Ishikawa (cell line): ENCODE measurements at regions not wholly inside any gene's neighbourhood (a gene's known extent, or its start where the extent isn't known, plus 50 kb on each side); places are given as distances from the start of the nearest gene placed in this dataset.
A peak's percentile ranks its signal among the peaks of the same experiment; 100 is the strongest.

ENCODE experiments used
- CEBPB ChIP-seq: IDR thresholded peaks from 2 replicates; pipeline ENCODE4 v1.6.1; 2012
- CREB1 ChIP-seq: IDR thresholded peaks from 2 replicates; pipeline ENCODE4 v1.6.1; 2012; ENCODE audit warnings: low read depth
- EGR1 ChIP-seq: IDR thresholded peaks from 2 replicates; pipeline ENCODE4 v1.6.1; 2012
- EP300 ChIP-seq: IDR thresholded peaks from 2 replicates; pipeline ENCODE4 v1.6.1; 2012; ENCODE audit warnings: borderline replicate concordance
- FOXM1 ChIP-seq: IDR thresholded peaks from 2 replicates; pipeline ENCODE4 v1.6.1; 2012; ENCODE audit warnings: low read depth, borderline replicate concordance
- MAX ChIP-seq: IDR thresholded peaks from 2 replicates; pipeline ENCODE4 v1.6.1; 2012
- NFIC ChIP-seq: IDR thresholded peaks from 2 replicates; pipeline ENCODE4 v1.6.1; 2012
- RAD21 ChIP-seq: IDR thresholded peaks from 2 replicates; pipeline ENCODE4 v1.6.1; 2012; ENCODE audit warnings: low read depth
- REST ChIP-seq: IDR thresholded peaks from 2 replicates; pipeline ENCODE4 v1.6.1; 2012; ENCODE audit warnings: low read depth, mild to moderate bottlenecking
- TAF1 ChIP-seq: IDR thresholded peaks from 2 replicates; pipeline ENCODE4 v1.6.1; 2012; ENCODE audit warnings: low read depth, mild to moderate bottlenecking
- TCF12 ChIP-seq: IDR thresholded peaks from 2 replicates; pipeline ENCODE4 v1.6.1; 2012; ENCODE audit warnings: low read depth
- TEAD4 ChIP-seq: IDR thresholded peaks from 2 replicates; pipeline ENCODE4 v1.6.1; 2012
- USF1 ChIP-seq: IDR thresholded peaks from 2 replicates; pipeline ENCODE4 v1.6.1; 2012
- YY1 ChIP-seq: IDR thresholded peaks from 2 replicates; pipeline ENCODE4 v1.6.1; 2012; ENCODE audit warnings: low read depth
- ZBTB7A ChIP-seq: IDR thresholded peaks from 2 replicates; pipeline ENCODE4 v1.6.1; 2012; ENCODE audit warnings: low read depth

- TF ChIP-seq TEAD4 (no peak), NFIC (no peak), EP300 (no peak), CREB1 (no peak), RAD21 (no peak), FOXM1 (no peak)
These were observed 419.7 kb downstream of the FAT4 start for GRCh38 chr4:125734504-125734903.

GRCh38 chr4:125735102-125735501 lies 420.3 kb downstream of the FAT4 start:
- TF ChIP-seq CREB1 (no peak), TEAD4 (peak; percentile 68), TCF12 (no peak), ZBTB7A (no peak), MAX (0 out of 2 replicates have a peak, but pooled peaks have one; percentile 37)

GRCh38 chr4:125736057-125736456 lies 421.3 kb downstream of the FAT4 start:
- TF ChIP-seq RAD21 (peak; percentile 40; the same call in 1 of the 2 replicates), EGR1 (no peak)

- TF ChIP-seq REST (no peak), TEAD4 (peak; percentile 31; the same call in 1 of the 2 replicates)
These were observed 425.0 kb downstream of the FAT4 start for GRCh38 chr4:125739760-125740159.

- TF ChIP-seq USF1 (no peak), RAD21 (peak; percentile 69)
These were observed 427.2 kb downstream of the FAT4 start for GRCh38 chr4:125741825-125742452.

- TF ChIP-seq TCF12, result no peak
These were observed 430.2 kb downstream of the FAT4 start for GRCh38 chr4:125744891-125745364.

- TF ChIP-seq ZBTB7A, result no peak
- TF ChIP-seq EP300, result no peak
- TF ChIP-seq TAF1, result no peak
- TF ChIP-seq YY1, result no peak
- TF ChIP-seq REST, result no peak
- no peak for TF ChIP-seq EGR1
- no peak for TF ChIP-seq USF1
- TF ChIP-seq NFIC, result no peak
- TF ChIP-seq TEAD4, result no peak
- no peak for TF ChIP-seq TCF12
- no peak for TF ChIP-seq RAD21
- TF ChIP-seq FOXM1, result no peak
- TF ChIP-seq CEBPB, result no peak
- TF ChIP-seq CREB1, result no peak
These were observed 434.6 kb downstream of the FAT4 start for GRCh38 chr4:125749354-125749753.

- no peak for TF ChIP-seq REST
- no peak for TF ChIP-seq MAX
- no peak for TF ChIP-seq NFIC
- no peak for TF ChIP-seq TAF1
- TF ChIP-seq CEBPB, result no peak
- TF ChIP-seq CREB1, result no peak
These were observed 435.6 kb downstream of the FAT4 start for GRCh38 chr4:125750399-125750798.
